Fibroblast of pulmonary artery (primary cell): ENCODE measurements at regions not wholly inside any gene's neighbourhood (a gene's known extent, or its start where the extent isn't known, plus 50 kb on each side); places are given as distances from the start of the nearest gene placed in this dataset.
"Not testable (repeated sequence)": the region's sequence is repeated elsewhere in the genome, so short reads cannot be mapped to it uniquely, and the experiment has no call there.

Source experiments
- DNase-seq: peaks from one replicate; pipeline ENCODE4 v3.0.0-alpha.2; 2010; ENCODE audit warnings: low read depth
- H3K4me3 ChIP-seq: replicated peaks from 2 replicates; pipeline ENCODE4 v1.5.1; 2011; ENCODE audit warnings: low read depth, mild to moderate bottlenecking, control low read depth, low read length, moderate library complexity
- TF ChIP-seq, protein P1 (sequence below): IDR thresholded peaks from 2 replicates; pipeline ENCODE4 v1.5.1; 2011; ENCODE audit warnings: mild to moderate bottlenecking, control low read depth, low read length, inconsistent platforms; ENCODE audit errors: missing control alignments

DNA sequence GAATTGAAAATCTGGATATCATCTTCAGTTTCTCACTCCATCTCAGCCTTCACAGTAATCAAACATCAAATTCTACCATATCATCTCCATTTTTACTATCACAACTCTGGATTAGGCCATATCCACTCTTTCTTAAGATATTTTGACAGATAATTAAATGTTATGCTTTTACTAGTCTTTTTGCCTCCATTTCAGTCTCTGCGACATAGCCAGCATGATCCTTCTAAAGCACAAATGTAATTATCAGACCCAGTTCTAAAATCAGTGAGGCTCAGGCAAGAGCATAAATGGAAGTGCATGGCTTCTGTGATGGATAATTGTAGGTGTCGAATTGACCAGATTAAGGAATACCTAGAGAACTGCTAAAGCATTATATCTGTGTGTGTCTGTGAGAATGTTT lies 307.7 kb downstream of the PCDH20 start:
- DNase-seq = no peak
- TF ChIP-seq, protein P1, sequence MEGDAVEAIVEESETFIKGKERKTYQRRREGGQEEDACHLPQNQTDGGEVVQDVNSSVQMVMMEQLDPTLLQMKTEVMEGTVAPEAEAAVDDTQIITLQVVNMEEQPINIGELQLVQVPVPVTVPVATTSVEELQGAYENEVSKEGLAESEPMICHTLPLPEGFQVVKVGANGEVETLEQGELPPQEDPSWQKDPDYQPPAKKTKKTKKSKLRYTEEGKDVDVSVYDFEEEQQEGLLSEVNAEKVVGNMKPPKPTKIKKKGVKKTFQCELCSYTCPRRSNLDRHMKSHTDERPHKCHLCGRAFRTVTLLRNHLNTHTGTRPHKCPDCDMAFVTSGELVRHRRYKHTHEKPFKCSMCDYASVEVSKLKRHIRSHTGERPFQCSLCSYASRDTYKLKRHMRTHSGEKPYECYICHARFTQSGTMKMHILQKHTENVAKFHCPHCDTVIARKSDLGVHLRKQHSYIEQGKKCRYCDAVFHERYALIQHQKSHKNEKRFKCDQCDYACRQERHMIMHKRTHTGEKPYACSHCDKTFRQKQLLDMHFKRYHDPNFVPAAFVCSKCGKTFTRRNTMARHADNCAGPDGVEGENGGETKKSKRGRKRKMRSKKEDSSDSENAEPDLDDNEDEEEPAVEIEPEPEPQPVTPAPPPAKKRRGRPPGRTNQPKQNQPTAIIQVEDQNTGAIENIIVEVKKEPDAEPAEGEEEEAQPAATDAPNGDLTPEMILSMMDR = no peak
- H3K4me3 ChIP-seq = no peak overlapping the region

DNA sequence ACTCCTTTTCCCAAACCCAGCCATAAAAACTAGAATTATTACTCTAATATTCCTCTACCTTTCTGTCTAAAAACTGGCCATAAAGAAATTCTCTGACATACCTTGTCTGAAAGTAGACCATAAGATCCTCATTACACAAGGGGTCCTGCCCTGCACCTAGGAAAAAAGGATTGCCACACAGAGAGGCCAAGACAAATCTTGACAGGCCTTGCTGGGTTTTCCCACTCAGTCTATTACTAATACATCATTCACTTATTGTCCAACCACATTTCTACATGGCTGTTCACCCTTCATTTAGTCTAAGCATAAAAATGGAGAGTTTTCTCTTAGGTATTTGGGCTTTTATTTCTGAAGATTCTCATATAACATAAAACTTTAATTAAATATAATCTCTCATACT lies 319.8 kb downstream of the PCDH20 start:
- TF ChIP-seq, protein P1 = no peak
- DNase-seq = no peak
- H3K4me3 ChIP-seq = no peak overlapping the region

DNA sequence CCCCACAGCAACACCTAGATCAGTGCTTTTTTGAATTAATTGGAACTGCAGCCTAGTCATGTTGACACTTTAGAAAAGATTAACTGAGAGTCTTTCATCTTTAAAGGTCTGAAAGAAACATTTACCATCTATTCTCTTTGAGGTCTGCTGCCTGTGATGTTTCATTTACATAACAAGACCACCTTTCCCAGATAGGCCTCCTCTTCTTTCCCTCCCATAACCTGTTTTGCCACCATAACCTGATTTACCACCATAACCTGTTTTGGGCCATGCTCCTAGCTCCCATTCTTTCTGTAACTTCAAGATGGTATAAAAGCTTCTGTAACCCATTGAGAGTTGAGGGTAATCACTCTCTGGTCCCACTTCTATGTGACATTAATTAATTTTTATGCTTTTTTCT lies 320.8 kb downstream of the PCDH20 start:
- TF ChIP-seq, protein P1 = no peak
- no peak overlapping the region for H3K4me3 ChIP-seq
- DNase-seq = no peak

DNA sequence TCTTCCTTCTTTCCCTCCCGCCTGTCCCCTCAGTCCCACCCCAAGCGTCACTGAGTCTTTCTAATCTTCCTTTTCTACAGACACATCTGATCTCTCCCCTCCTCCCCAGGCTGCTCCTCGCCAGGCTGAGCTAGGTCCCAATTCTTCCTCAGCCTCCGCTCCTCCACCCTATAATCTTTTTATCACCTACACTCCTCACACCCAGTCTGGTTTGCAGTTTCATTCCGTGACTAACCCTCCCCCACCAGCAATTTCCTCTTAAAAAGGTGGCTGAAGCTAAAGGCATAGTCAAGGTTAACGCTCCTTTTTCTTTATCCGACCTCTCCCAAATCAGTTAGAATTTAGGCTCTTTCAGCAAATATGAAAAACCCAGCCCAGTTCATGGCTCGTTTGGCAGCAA lies 325.8 kb downstream of the PCDH20 start:
- H3K4me3 ChIP-seq, DNase-seq: not testable (repeated sequence)

DNA sequence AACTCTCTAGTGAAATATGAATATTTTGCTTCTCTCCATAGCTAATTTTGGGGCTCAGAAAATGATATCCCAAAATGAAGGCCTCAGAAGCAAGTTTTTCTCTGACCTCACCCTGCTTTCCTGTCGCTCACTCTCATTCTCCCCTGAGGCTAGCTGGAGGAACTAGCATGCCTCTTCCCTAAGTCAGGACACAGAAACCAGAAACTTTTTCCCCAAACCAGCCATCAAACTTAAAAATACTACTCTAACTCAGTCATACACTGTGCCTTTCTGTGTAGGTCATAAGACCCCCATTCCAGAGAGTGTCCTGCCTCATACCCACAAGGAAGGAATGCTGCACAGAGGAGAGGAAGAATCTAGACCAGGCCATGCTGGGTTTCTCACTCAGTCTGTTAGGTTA lies 329.6 kb downstream of the PCDH20 start:
- TF ChIP-seq, protein P1 = no peak
- DNase-seq = no peak
- no peak overlapping the region for H3K4me3 ChIP-seq

DNA sequence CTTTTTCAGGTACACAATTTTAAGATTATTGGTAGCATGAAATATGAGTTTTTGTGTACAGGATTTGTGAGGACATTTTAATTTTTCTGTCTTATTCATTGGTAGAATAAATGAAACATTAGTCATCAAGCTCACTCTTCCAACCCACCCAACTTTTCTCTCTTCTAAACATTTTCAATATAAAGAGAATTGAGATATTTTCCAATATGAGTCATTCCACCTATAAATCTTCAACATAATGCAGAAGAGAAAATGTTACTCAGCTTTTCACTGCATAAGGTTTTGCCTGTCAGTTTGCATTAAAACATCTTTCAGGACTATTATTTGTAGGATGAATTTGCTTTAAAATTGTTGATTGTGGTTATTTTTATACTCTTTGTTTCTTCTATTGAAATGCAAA lies 330.7 kb downstream of the PCDH20 start:
- no peak for DNase-seq
- TF ChIP-seq, protein P1 = no peak
- H3K4me3 ChIP-seq = no peak overlapping the region

DNA sequence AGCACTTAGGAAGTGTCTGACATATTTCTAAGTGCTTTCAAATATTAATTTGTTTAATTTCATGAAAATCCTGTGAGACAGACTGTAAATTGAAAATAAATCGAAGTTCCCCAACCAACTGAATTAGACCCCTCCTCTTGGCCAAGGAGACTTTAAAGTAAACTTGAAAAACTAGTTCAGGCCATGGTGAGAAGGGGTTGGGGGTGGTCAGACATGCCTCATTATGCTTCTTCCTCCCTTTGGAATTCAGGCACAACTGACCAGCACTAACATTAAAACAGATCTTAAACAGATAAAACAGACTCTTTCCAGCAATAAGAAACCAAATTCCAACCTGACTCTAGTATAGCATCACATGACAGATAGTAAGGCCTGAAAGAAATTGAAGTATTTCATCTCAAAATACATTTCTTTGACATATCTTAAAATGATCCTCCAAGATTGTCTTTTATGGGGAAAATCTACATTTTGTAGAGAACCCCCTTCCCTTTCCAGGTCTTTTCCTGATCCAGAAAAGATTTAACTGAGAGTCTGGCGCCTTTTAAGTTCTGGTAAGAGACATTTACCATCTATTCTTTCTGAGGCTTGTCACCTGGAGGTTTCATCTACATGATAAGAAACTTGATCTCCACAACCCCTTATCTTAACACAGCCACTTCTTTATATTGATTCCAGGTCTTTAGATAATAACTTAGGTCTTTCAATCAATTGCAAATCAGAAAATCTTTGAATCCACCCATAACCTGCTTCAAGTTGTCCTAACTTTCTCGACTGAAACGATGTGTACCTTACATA lies 336.5 kb downstream of the PCDH20 start:
- DNase-seq = no peak
- TF ChIP-seq, protein P1 = no peak
- no peak overlapping the region for H3K4me3 ChIP-seq
